ENCODE measurements at regions not wholly inside any gene's neighbourhood (a gene's known extent, or its start where the extent isn't known, plus 50 kb on each side); places are given as distances from the start of the nearest gene placed in this dataset.

DNA sequence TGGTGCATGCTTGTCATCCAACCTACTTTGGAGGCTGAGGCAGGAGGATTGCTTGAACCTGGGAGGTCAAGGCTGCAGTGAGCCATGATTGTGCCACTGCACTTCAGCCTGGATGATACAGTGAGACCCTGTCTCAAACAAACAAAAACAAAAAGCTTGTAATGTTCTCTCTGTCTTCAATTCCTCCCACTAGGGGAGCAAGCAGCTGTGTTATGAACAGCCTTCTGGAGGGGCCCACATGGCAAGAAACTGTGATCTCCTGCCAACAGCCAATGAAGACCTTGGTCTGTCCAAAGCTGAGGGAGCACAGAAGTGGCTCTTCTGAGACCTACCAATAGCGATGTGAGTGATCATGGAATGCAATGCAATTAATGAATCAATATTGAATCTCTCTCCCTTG, 229.2 kb downstream of the SEC23IP start:
- Histone ChIP-seq H3K4me1 (no peaks in the 10 kb centered on the region), H3K36me3 (no peaks in the 10 kb centered on the region), H3K27me3 (no peaks in the 10 kb centered on the region), H3K4me3 (no peak overlapping the region), H3K27ac (no peak overlapping the region), H3K9me3 (no peaks in the 10 kb centered on the region)
- intact Hi-C loops (cut with DNase I; ENCODE audit: low total_unique reads) = no loop called here
- DNase-seq (ENCODE audit: low spot score in 2 of 2) = no peak
- TF ChIP-seq POLR2A (IDR thresholded peaks at IDR 0.05) (no peak), POLR2AphosphoS5 (IDR thresholded peaks at IDR 0.05) (no peak)
- TF ChIP-seq, protein P1, sequence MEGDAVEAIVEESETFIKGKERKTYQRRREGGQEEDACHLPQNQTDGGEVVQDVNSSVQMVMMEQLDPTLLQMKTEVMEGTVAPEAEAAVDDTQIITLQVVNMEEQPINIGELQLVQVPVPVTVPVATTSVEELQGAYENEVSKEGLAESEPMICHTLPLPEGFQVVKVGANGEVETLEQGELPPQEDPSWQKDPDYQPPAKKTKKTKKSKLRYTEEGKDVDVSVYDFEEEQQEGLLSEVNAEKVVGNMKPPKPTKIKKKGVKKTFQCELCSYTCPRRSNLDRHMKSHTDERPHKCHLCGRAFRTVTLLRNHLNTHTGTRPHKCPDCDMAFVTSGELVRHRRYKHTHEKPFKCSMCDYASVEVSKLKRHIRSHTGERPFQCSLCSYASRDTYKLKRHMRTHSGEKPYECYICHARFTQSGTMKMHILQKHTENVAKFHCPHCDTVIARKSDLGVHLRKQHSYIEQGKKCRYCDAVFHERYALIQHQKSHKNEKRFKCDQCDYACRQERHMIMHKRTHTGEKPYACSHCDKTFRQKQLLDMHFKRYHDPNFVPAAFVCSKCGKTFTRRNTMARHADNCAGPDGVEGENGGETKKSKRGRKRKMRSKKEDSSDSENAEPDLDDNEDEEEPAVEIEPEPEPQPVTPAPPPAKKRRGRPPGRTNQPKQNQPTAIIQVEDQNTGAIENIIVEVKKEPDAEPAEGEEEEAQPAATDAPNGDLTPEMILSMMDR (IDR thresholded peaks at IDR 0.05) = no peak

DNA sequence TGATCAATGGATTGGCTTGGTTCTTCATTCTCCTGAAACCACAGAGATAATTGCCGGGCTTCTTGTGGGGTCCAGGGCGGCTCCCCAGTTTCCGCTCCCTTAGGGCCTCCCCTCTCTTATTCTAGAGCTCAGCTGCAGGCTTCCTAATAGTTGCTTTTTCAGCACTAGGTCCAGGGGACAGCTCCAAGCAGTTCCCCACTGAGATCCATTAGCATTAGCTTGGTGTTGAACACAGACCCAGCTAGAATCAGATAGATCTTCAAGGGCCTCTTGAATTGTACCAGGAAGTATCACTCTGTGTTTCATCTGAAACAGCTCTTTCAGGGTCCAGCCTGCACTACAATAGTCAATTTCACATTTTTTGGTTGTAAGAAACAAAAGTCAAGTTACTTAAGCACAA, 238.7 kb downstream of the SEC23IP start:
- TF ChIP-seq, protein P1 (IDR thresholded peaks at IDR 0.05) = no peak
- TF ChIP-seq POLR2AphosphoS5 (IDR thresholded peaks at IDR 0.05) = no peak
- TF ChIP-seq POLR2A (IDR thresholded peaks at IDR 0.05) = no peak
- intact Hi-C loops (cut with DNase I; ENCODE audit: low total_unique reads) = loop anchor here (5.0 kb wide), 1 partner anchor 251 kb away; no protein-coding TSS in a partner anchor
- Histone ChIP-seq H3K9me3 (no peaks in the 10 kb centered on the region), H3K27ac (no peak overlapping the region), H3K27me3 (peaks cover 0 to 3% of the 10 kb centered on the region in 2 donors), H3K36me3 (no peaks in the 10 kb centered on the region), H3K4me1 (no peaks in the 10 kb centered on the region), H3K4me3 (no peak overlapping the region)
- no peak for DNase-seq (ENCODE audit: low spot score in 2 of 2)

DNA sequence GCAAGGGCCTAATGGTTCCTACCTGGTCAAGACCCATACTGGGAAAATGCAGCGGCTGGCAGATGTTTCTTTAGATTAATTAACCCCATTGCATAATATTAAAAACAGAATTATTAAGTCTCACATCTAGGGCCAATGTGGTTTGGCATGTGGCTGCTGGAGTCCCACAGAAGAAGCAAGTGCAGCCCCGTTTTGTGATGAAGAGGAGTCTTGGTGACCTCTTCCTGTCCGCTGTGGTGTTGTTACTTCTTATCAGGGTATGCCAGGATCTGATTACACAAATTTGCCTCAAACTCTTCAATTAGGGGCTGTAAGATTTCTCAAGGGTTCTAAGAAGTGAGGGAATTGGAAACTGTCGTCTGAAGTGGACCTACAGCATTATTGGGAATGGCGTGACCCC, 240.3 kb downstream of the SEC23IP start:
- intact Hi-C loops (cut with DNase I; ENCODE audit: low total_unique reads) = loop anchor here (5.0 kb wide), 1 partner anchor 249 kb away; no protein-coding TSS in a partner anchor
- Histone ChIP-seq H3K4me3 (no peak overlapping the region), H3K27me3 (peaks cover 0 to 3% of the 10 kb centered on the region in 2 donors), H3K27ac (no peak overlapping the region), H3K36me3 (no peaks in the 10 kb centered on the region), H3K4me1 (no peaks in the 10 kb centered on the region), H3K9me3 (peaks cover 0 to 1% of the 10 kb centered on the region in 2 donors)
- no peak for DNase-seq (ENCODE audit: low spot score in 2 of 2)
- TF ChIP-seq POLR2A (IDR thresholded peaks at IDR 0.05) = no peak

DNA sequence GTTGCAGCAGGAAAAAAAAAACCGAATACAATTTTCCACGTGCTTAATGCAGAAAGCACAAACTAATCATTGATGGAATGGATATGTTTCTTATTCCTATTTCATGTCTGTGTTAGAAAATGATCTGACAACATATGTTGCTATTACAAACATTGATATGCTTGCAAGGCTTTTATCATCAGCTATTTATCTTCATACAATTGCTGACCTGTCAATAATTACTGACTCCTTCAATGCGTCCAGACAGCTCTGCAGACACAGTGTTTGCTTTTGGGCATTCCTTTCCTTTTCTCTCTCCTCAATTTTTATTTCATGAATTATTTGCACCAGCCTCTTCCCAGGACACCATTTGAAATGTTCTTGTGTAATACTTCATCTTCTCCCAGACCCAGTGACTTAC, 246.2 kb downstream of the SEC23IP start:
- no peaks in the 10 kb centered on the region for H3K36me3 ChIP-seq
- intact Hi-C loops (cut with DNase I; ENCODE audit: low total_unique reads) = no loop called here
- H3K9me3 ChIP-seq = peaks cover 0 to 10% of the 10 kb centered on the region in 2 donors
- no peaks in the 10 kb centered on the region for H3K4me1 ChIP-seq
- DNase-seq (ENCODE audit: low spot score in 2 of 2) = no peak
- no peaks in the 10 kb centered on the region for H3K27me3 ChIP-seq
- no peak overlapping the region for H3K27ac ChIP-seq
- no peak overlapping the region for H3K4me3 ChIP-seq
- no peak for TF ChIP-seq POLR2A (IDR thresholded peaks at IDR 0.05)
- no peak for TF ChIP-seq POLR2AphosphoS5 (IDR thresholded peaks at IDR 0.05)
- TF ChIP-seq, protein P1 (IDR thresholded peaks at IDR 0.05) = no peak

DNA sequence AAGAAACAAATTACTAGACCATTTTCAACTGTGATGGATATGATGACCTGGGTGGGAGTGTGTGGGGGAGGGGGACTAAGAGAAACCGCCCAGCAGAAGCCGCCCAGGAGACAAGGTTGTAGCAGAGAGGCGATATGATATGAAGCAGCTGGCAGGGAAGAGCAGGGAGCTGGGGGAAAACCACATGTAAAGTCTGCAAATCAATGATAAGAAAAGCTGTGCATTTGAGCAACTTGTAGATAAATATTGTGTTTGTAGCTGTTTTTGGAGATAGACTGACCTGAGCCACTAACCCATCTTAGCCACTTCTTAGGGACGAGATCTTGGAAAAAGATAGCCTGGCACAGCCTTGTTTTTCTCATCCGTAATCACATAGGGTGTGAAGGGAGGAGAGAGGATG, 252.6 kb downstream of the SEC23IP start:
- Histone ChIP-seq H3K4me3 (no peak overlapping the region), H3K36me3 (no peaks in the 10 kb centered on the region), H3K9me3 (no peaks in the 10 kb centered on the region), H3K27me3 (no peaks in the 10 kb centered on the region), H3K27ac (no peak overlapping the region), H3K4me1 (no peaks in the 10 kb centered on the region)
- no peak for DNase-seq (ENCODE audit: low spot score in 2 of 2)
- intact Hi-C loops (cut with DNase I; ENCODE audit: low total_unique reads) = no loop called here
- TF ChIP-seq, protein P1 (IDR thresholded peaks at IDR 0.05) = no peak
- no peak for TF ChIP-seq POLR2A (IDR thresholded peaks at IDR 0.05)
- TF ChIP-seq POLR2AphosphoS5 (IDR thresholded peaks at IDR 0.05) = no peak
